SK-N-SH (cell line): ENCODE measurements at regions not wholly inside any gene's neighbourhood (a gene's known extent, or its start where the extent isn't known, plus 50 kb on each side); places are given as distances from the start of the nearest gene placed in this dataset.

Experiments used
- CTCF ChIA-PET: fragments of 300-600, 350-600 bp; formaldehyde crosslinking; extraction: SDS; loops from one replicate; lab custom pipeline; 2021; lab: Yijun Ruan, JAX
- POLR2A ChIA-PET: fragments of 350-600 bp; sonication (Branson Sonifier 250); formaldehyde crosslinking; extraction: SDS; loops from one replicate; lab custom pipeline; 2020; ENCODE audit warnings: antibody characterized with exemption, inconsistent platforms; lab: Yijun Ruan, JAX
- DNase-seq: peaks from one replicate; pipeline ENCODE4 v3.0.0; 2012
- H2AFZ ChIP-seq: fragments of 200-600 bp; sonication (generic); 2 replicates; pipeline ENCODE4 v1.8.1; 2016; ENCODE audit warnings: antibody characterized with exemption, mild to moderate bottlenecking, low read depth
- H3F3A ChIP-seq: fragments of 200-600 bp; sonication (generic); replicated peaks from 2 replicates; pipeline ENCODE3; 2016; ENCODE audit warnings: antibody characterized with exemption, mild to moderate bottlenecking; ENCODE audit not compliant: insufficient read depth
- H3K27ac ChIP-seq, 2 experiments: fragments of 200-500 bp in 1 of 2; fragments of 200-600 bp in 1 of 2; sonication (Bioruptor generic) in 1 of 2; sonication (generic), shearing (Covaris generic) in 1 of 2; 2 replicates each; pipeline versions ENCODE4 v1.5.1 to v1.6.1; 2014 to 2016; ENCODE audit warnings: low read depth in 2 of 2, inconsistent platforms in 1 of 2, low read length in 1 of 2, mild to moderate bottlenecking in 1 of 2, mixed read lengths in 1 of 2
- H3K27me3 ChIP-seq: fragments of 200-600 bp; sonication (generic), shearing (Covaris generic); 2 replicates; pipeline ENCODE4 v1.6.1; 2016; ENCODE audit warnings: mixed run types; ENCODE audit not compliant: insufficient read depth
- H3K36me3 ChIP-seq, 2 experiments: fragments of 200-500 bp in 1 of 2; fragments of 200-600 bp in 1 of 2; sonication (Bioruptor generic) in 1 of 2; sonication (generic) in 1 of 2; replicated peaks in 1 of 2; 2 replicates each; pipeline versions ENCODE3 to v1.5.1; 2014 to 2016; ENCODE audit warnings: low read length in 1 of 2, mild to moderate bottlenecking in 1 of 2; ENCODE audit not compliant: insufficient read depth in 2 of 2, control insufficient read depth in 1 of 2
- H3K4me1 ChIP-seq, 2 experiments: fragments of 200-500 bp in 1 of 2; fragments of 200-600 bp in 1 of 2; sonication (Bioruptor generic) in 1 of 2; sonication (generic), shearing (Covaris generic) in 1 of 2; 2 replicates each; pipeline versions ENCODE4 v1.5.1 to v1.6.1; 2014 to 2016; ENCODE audit warnings: low read depth in 1 of 2, low read length in 1 of 2, mixed run types in 1 of 2; ENCODE audit not compliant: insufficient read depth in 2 of 2, control insufficient read depth in 1 of 2
- H3K4me2 ChIP-seq: fragments of 200-600 bp; sonication (generic), shearing (Covaris generic); 2 replicates; pipeline ENCODE4 v1.6.1; 2017; ENCODE audit warnings: mixed run types
- H3K4me3 ChIP-seq, 2 experiments: fragments of 200-500 bp in 1 of 2; fragments of 200-600 bp in 1 of 2; sonication (Bioruptor generic) in 1 of 2; sonication (generic), shearing (Covaris generic) in 1 of 2; 2 replicates each; pipeline versions ENCODE4 v1.5.1 to v1.8.1; 2014 to 2016; ENCODE audit warnings: low read depth in 2 of 2, inconsistent platforms in 1 of 2, low read length in 1 of 2, mild to moderate bottlenecking in 1 of 2, mixed read lengths in 1 of 2, moderate library complexity in 1 of 2
- H3K79me2 ChIP-seq: fragments of 200-600 bp; sonication (generic); 2 replicates; pipeline ENCODE4 v1.8.1; 2017; ENCODE audit warnings: mild to moderate bottlenecking; ENCODE audit not compliant: insufficient read depth
- H3K9ac ChIP-seq: fragments of 200-600 bp; sonication (generic); 2 replicates; pipeline ENCODE4 v1.6.1; 2017; ENCODE audit warnings: mixed run types
- H3K9me2 ChIP-seq: fragments of 200-600 bp; sonication (generic); 2 replicates; pipeline ENCODE4 v1.6.1; 2017; ENCODE audit warnings: mixed run types
- H3K9me3 ChIP-seq: fragments of 200-600 bp; sonication (generic); 2 replicates; pipeline ENCODE4 v1.6.1; 2017; ENCODE audit warnings: mixed run types, mild to moderate bottlenecking, moderate library complexity
- H4K20me1 ChIP-seq: fragments of 200-600 bp; sonication (generic); 2 replicates; pipeline ENCODE4 v1.6.1; 2017; ENCODE audit warnings: mild to moderate bottlenecking, mixed run types; ENCODE audit not compliant: insufficient read depth
- ELF1 ChIP-seq: IDR thresholded peaks from 2 replicates; pipeline ENCODE4 v1.4.0; 2012
- EZH2phosphoT487 ChIP-seq: fragments of 200-600 bp; sonication (generic); IDR thresholded peaks from 2 replicates; pipeline ENCODE4 v1.6.1; 2017; ENCODE audit warnings: low read depth, mixed run types, mild to moderate bottlenecking, antibody characterized with exemption, moderate library complexity, borderline replicate concordance
- FOSL2 ChIP-seq: IDR thresholded peaks from 2 replicates; pipeline ENCODE4 v1.4.0; 2012; ENCODE audit warnings: low read depth, mild to moderate bottlenecking, moderate library complexity, borderline replicate concordance
- FOXM1 ChIP-seq: IDR thresholded peaks from 2 replicates; pipeline ENCODE4 v1.4.0; 2012; ENCODE audit warnings: low read depth, mild to moderate bottlenecking
- GABPA ChIP-seq: IDR thresholded peaks from 2 replicates; pipeline ENCODE4 v1.4.0; 2012; ENCODE audit warnings: low read depth, mild to moderate bottlenecking
- GATA2 ChIP-seq: sonication (generic); formaldehyde crosslinking; IDR thresholded peaks from 2 replicates; pipeline ENCODE4 v1.5.0; 2020; ENCODE audit warnings: mild to moderate bottlenecking, missing genetic modification reagents
- JUND ChIP-seq: IDR thresholded peaks from 2 replicates; pipeline ENCODE4 v1.4.0; 2012
- MEF2A ChIP-seq: IDR thresholded peaks from 2 replicates; pipeline ENCODE4 v1.4.0; 2012; ENCODE audit warnings: low read depth, borderline replicate concordance
- MXI1 ChIP-seq: IDR thresholded peaks from 2 replicates; pipeline ENCODE4 v1.6.1; 2012; ENCODE audit warnings: mild to moderate bottlenecking, low read depth, low read length, improper control_type of control experiment
- NFIC ChIP-seq: IDR thresholded peaks from 2 replicates; pipeline ENCODE4 v1.4.0; 2012; ENCODE audit warnings: borderline replicate concordance
- NRF1 ChIP-seq: IDR thresholded peaks from 2 replicates; pipeline ENCODE4 v1.6.1; 2012; ENCODE audit warnings: low read depth, mild to moderate bottlenecking, low read length
- RAD21 ChIP-seq: IDR thresholded peaks from 2 replicates; pipeline ENCODE4 v1.6.1; 2012; ENCODE audit warnings: mild to moderate bottlenecking, low read length
- RCOR1 ChIP-seq: fragments of 150-350 bp; IDR thresholded peaks from 2 replicates; pipeline ENCODE4 v1.6.1; 2017; ENCODE audit warnings: antibody characterized with exemption, low read length
- SIN3A ChIP-seq: IDR thresholded peaks from 2 replicates; pipeline ENCODE4 v1.6.1; 2012; ENCODE audit warnings: low read depth, mild to moderate bottlenecking, low read length, moderate library complexity, borderline replicate concordance
- SMC3 ChIP-seq: IDR thresholded peaks from 2 replicates; pipeline ENCODE4 v1.6.1; 2012; ENCODE audit warnings: low read depth, low read length, improper control_type of control experiment
- WGBS: methylation state at CpG from one replicate; pipeline ENCODE4 v1.1.6; 2017; ENCODE audit warnings: low lambda C conversion rate; 5-methylcytosine and 5-hydroxymethylcytosine counted together
- TF ChIP-seq, protein P1 (sequence below): IDR thresholded peaks from 2 replicates; pipeline ENCODE4 v1.4.0; 2012; ENCODE audit warnings: low read depth
- TF ChIP-seq, protein P2 (sequence below): IDR thresholded peaks from 2 replicates; pipeline ENCODE4 v1.4.0; 2012; ENCODE audit warnings: low read depth, borderline replicate concordance
- TF ChIP-seq, protein P3 (sequence below): IDR thresholded peaks from 2 replicates; pipeline ENCODE4 v1.6.1; 2012; ENCODE audit warnings: mild to moderate bottlenecking, low read depth, low read length, moderate library complexity

DNA sequence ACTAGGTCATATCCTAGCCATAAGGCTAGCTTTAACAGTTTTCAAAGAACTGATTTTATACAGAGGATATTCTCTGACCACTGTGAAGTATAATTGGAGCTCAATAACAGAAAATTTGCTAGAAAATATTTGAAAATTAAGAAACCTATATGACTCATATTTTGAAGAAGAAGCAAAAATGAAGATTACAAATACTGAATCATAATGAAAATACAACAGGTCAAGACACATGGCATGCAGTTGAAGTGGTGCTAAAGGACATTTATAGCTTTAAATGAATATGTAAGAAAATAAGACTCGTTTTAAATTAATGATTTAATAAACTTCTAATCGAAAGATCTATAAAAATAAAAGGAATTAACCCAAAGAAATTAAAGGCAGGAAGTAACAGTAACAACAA lies 1234.6 kb downstream of the SLC16A7 start:
- no peak for DNase-seq
- Histone ChIP-seq H3K4me1 (no peaks in the 10 kb centered on the region), H3K27me3 (no peaks in the 10 kb centered on the region), H3K9me2 (no peaks in the 10 kb centered on the region), H4K20me1 (no peaks in the 10 kb centered on the region), H3K4me2 (no peak overlapping the region), H3K4me3 (no peak overlapping the region), H3F3A (no peaks in the 10 kb centered on the region), H3K27ac (no peak overlapping the region), H3K36me3 (no peaks in the 10 kb centered on the region), H3K9ac (no peak overlapping the region), H3K9me3 (no peaks in the 10 kb centered on the region), H3K79me2 (no peaks in the 10 kb centered on the region), H2AFZ (no peak overlapping the region)
- CTCF ChIA-PET = interaction anchor here (1.1 kb wide), 1 partner anchor 32 kb away, joined by 3 read pairs; no protein-coding TSS in a partner anchor
- TF ChIP-seq FOSL2 (no peak), GABPA (no peak)
- TF ChIP-seq, protein P1, sequence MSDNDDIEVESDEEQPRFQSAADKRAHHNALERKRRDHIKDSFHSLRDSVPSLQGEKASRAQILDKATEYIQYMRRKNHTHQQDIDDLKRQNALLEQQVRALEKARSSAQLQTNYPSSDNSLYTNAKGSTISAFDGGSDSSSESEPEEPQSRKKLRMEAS = no peak
- WGBS = 2% methylated on average over 2 of the region's 2 CpGs
- POLR2A ChIA-PET = no interaction called here

DNA sequence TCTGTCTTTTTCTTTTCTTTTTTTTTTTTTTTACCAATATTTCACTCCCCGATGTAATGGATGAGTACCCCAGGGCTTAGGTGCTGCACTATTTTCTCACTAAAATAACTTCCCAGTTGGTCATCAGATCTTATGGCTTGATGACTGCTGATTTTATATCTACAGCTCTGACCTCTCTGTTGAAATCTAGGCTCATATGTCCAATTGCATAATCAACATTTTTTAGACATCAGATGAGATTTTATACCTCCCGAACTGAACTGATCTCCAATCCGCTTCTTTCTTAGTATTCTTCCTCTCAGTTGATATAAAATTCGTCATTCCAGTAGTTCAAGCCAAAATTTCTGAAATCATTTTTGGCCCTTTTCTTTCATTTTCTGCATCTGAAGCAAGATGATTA lies 1236.5 kb downstream of the SLC16A7 start:
- Histone ChIP-seq H3K9me2 (no peaks in the 10 kb centered on the region), H3K9ac (no peak overlapping the region), H3K9me3 (no peaks in the 10 kb centered on the region), H3K27me3 (no peaks in the 10 kb centered on the region), H3K4me3 (no peak overlapping the region), H3K27ac (no peak overlapping the region), H3F3A (no peaks in the 10 kb centered on the region), H3K4me2 (no peak overlapping the region), H3K79me2 (no peaks in the 10 kb centered on the region), H2AFZ (no peak overlapping the region), H4K20me1 (no peaks in the 10 kb centered on the region), H3K4me1 (no peaks in the 10 kb centered on the region), H3K36me3 (no peaks in the 10 kb centered on the region)
- no peak for TF ChIP-seq FOXM1
- no peak for TF ChIP-seq JUND
- no peak for TF ChIP-seq SIN3A
- TF ChIP-seq SMC3 = no peak
- no peak for TF ChIP-seq EZH2phosphoT487
- TF ChIP-seq, protein P2, sequence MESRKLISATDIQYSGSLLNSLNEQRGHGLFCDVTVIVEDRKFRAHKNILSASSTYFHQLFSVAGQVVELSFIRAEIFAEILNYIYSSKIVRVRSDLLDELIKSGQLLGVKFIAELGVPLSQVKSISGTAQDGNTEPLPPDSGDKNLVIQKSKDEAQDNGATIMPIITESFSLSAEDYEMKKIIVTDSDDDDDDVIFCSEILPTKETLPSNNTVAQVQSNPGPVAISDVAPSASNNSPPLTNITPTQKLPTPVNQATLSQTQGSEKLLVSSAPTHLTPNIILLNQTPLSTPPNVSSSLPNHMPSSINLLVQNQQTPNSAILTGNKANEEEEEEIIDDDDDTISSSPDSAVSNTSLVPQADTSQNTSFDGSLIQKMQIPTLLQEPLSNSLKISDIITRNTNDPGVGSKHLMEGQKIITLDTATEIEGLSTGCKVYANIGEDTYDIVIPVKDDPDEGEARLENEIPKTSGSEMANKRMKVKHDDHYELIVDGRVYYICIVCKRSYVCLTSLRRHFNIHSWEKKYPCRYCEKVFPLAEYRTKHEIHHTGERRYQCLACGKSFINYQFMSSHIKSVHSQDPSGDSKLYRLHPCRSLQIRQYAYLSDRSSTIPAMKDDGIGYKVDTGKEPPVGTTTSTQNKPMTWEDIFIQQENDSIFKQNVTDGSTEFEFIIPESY = no peak
- no peak for TF ChIP-seq ELF1
- TF ChIP-seq RAD21 = no peak
- TF ChIP-seq MXI1 = no peak
- TF ChIP-seq NRF1 = no peak
- TF ChIP-seq, protein P3, sequence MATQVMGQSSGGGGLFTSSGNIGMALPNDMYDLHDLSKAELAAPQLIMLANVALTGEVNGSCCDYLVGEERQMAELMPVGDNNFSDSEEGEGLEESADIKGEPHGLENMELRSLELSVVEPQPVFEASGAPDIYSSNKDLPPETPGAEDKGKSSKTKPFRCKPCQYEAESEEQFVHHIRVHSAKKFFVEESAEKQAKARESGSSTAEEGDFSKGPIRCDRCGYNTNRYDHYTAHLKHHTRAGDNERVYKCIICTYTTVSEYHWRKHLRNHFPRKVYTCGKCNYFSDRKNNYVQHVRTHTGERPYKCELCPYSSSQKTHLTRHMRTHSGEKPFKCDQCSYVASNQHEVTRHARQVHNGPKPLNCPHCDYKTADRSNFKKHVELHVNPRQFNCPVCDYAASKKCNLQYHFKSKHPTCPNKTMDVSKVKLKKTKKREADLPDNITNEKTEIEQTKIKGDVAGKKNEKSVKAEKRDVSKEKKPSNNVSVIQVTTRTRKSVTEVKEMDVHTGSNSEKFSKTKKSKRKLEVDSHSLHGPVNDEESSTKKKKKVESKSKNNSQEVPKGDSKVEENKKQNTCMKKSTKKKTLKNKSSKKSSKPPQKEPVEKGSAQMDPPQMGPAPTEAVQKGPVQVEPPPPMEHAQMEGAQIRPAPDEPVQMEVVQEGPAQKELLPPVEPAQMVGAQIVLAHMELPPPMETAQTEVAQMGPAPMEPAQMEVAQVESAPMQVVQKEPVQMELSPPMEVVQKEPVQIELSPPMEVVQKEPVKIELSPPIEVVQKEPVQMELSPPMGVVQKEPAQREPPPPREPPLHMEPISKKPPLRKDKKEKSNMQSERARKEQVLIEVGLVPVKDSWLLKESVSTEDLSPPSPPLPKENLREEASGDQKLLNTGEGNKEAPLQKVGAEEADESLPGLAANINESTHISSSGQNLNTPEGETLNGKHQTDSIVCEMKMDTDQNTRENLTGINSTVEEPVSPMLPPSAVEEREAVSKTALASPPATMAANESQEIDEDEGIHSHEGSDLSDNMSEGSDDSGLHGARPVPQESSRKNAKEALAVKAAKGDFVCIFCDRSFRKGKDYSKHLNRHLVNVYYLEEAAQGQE = no peak
- no peak for TF ChIP-seq GATA2 (CRISPR knock-in tag)
- TF ChIP-seq MEF2A = no peak
- no peak for TF ChIP-seq RCOR1
- TF ChIP-seq FOSL2 = no peak
- no peak for TF ChIP-seq NFIC
- ChIA-PET CTCF (no interaction called here), POLR2A (no interaction called here)
- no peak for DNase-seq
- 3% methylated on average over 4 of the region's 4 CpGs for WGBS
